GM23338 (cell line): ENCODE measurements at regions not wholly inside any gene's neighbourhood (a gene's known extent, or its start where the extent isn't known, plus 50 kb on each side); places are given as distances from the start of the nearest gene placed in this dataset.

Experiments used
- ATAC-seq: fragments of 200-7000 bp; cut with Tn5 transposase; 3 replicates; pipeline ENCODE4 v1.9.1; 2020
- DNase-seq: peaks from one replicate; pipeline ENCODE4 v3.0.0-alpha.2; 2015; ENCODE audit warnings: low spot score
- H2AFZ ChIP-seq: fragments of 200-600 bp; sonication (generic); 2 replicates; pipeline ENCODE4 v1.8.0; 2016; ENCODE audit warnings: antibody characterized with exemption, mild to moderate bottlenecking, moderate library complexity
- H3F3A ChIP-seq: fragments of 200-600 bp; sonication (generic); replicated peaks from 2 replicates; pipeline ENCODE4 v1.8.0; 2017; ENCODE audit warnings: antibody characterized with exemption, mixed run types, low read depth
- H3K27ac ChIP-seq: fragments of 200-600 bp; sonication (generic); 2 replicates; pipeline ENCODE4 v1.6.1; 2016; ENCODE audit warnings: low read depth
- H3K27me3 ChIP-seq: fragments of 200-600 bp; sonication (generic); 2 replicates; pipeline ENCODE4 v1.8.0; 2016; ENCODE audit warnings: mild to moderate bottlenecking, mixed run types, moderate library complexity; ENCODE audit not compliant: insufficient read depth
- H3K36me3 ChIP-seq: fragments of 200-600 bp; sonication (generic); 2 replicates; pipeline ENCODE4 v1.8.0; 2016; ENCODE audit warnings: mild to moderate bottlenecking; ENCODE audit not compliant: insufficient read depth
- H3K4me1 ChIP-seq: fragments of 200-600 bp; sonication (generic); 2 replicates; pipeline ENCODE4 v1.8.0; 2016; ENCODE audit warnings: mild to moderate bottlenecking, moderate library complexity; ENCODE audit not compliant: insufficient read depth
- H3K4me2 ChIP-seq: fragments of 200-600 bp; sonication (generic); 2 replicates; pipeline ENCODE4 v1.7.1; 2017; ENCODE audit warnings: mixed run types
- H3K4me3 ChIP-seq: fragments of 200-600 bp; sonication (generic); 2 replicates; pipeline ENCODE4 v1.6.1; 2016; ENCODE audit warnings: mixed run types
- H3K79me2 ChIP-seq: fragments of 200-600 bp; sonication (generic); replicated peaks from 2 replicates; pipeline ENCODE4 v1.8.0; 2017; ENCODE audit warnings: mild to moderate bottlenecking; ENCODE audit not compliant: insufficient read depth
- H3K9me2 ChIP-seq: fragments of 200-600 bp; sonication (generic); 2 replicates; pipeline ENCODE4 v1.8.0; 2017; ENCODE audit not compliant: insufficient read depth
- H4K20me1 ChIP-seq: fragments of 200-600 bp; sonication (generic); replicated peaks from 2 replicates; pipeline ENCODE4 v1.8.0; 2017; ENCODE audit warnings: mild to moderate bottlenecking; ENCODE audit not compliant: insufficient read depth
- H3K27ac Mint-ChIP-seq: 2 replicates; pipeline ENCODE4 v1.8.0; 2020; ENCODE audit warnings: inconsistent platforms, mild to moderate bottlenecking, moderate library complexity, mixed read lengths
- H3K27me3 Mint-ChIP-seq: 3 replicates; pipeline ENCODE4 v1.8.0; 2022; ENCODE audit warnings: low read depth, mild to moderate bottlenecking, moderate library complexity, mixed read lengths, inconsistent platforms; ENCODE audit not compliant: insufficient read depth, poor library complexity
- H3K36me3 Mint-ChIP-seq: 3 replicates; pipeline ENCODE4 v1.8.0; 2021; ENCODE audit warnings: low read depth, mild to moderate bottlenecking, inconsistent platforms, moderate library complexity, mixed read lengths
- H3K4me1 Mint-ChIP-seq: 3 replicates; pipeline ENCODE4 v1.8.0; 2020; ENCODE audit warnings: mild to moderate bottlenecking, inconsistent platforms, mixed read lengths
- H3K4me3 Mint-ChIP-seq: 3 replicates; pipeline ENCODE4 v1.8.0; 2021; ENCODE audit warnings: moderate library complexity, mild to moderate bottlenecking, inconsistent platforms, mixed read lengths
- H3K9me3 Mint-ChIP-seq: 3 replicates; pipeline ENCODE4 v1.8.0; 2020; ENCODE audit warnings: moderate library complexity, mild to moderate bottlenecking, inconsistent platforms, mixed read lengths
- CREB1 ChIP-seq: fragments of 250-450 bp; sonication (Bioruptor Pico); IDR thresholded peaks from 2 replicates; pipeline ENCODE4 v1.5.0; 2020; ENCODE audit warnings: low read depth, mild to moderate bottlenecking, moderate library complexity
- CTCF ChIP-seq, 2 experiments: fragments of 200-600 bp in 1 of 2; sonication (generic) in 1 of 2; conservative IDR thresholded peaks; 2 replicates each; pipeline versions ENCODE4 v1.5.1 to v1.6.1; 2016 to 2017; ENCODE audit warnings: antibody characterized with exemption in 2 of 2, low read depth in 2 of 2, mild to moderate bottlenecking in 2 of 2, moderate library complexity in 1 of 2
- EZH2 ChIP-seq: fragments of 200-600 bp; sonication (generic); IDR thresholded peaks from one replicate; pipeline ENCODE4 v1.8.0; 2017; ENCODE audit warnings: antibody characterized with exemption, mild to moderate bottlenecking, low read depth; ENCODE audit not compliant: unreplicated experiment
- JUNB ChIP-seq: IDR thresholded peaks from one replicate; pipeline ENCODE4 v1.6.1; 2016; ENCODE audit warnings: antibody characterized with exemption; ENCODE audit not compliant: unreplicated experiment
- POLR2AphosphoS5 ChIP-seq: IDR thresholded peaks from 2 replicates; pipeline ENCODE4 v1.6.1; 2016; ENCODE audit warnings: antibody characterized with exemption, low read depth
- STAT1 ChIP-seq: IDR thresholded peaks from one replicate; pipeline ENCODE4 v1.6.1; 2016; ENCODE audit warnings: antibody characterized with exemption; ENCODE audit not compliant: unreplicated experiment
- ZNF331 ChIP-seq: fragments of 250-450 bp; sonication (Bioruptor Pico); IDR thresholded peaks from 2 replicates; pipeline ENCODE4 v1.5.0; 2020; ENCODE audit warnings: low read depth, mild to moderate bottlenecking, moderate library complexity

GRCh38 chr7:35463176-35463700 lies 209.3 kb upstream of the TBX20 start:
- no peak for DNase-seq
- H3K4me1 Mint-ChIP-seq, result peaks cover 6% of the 10 kb centered on the region; the same call in 2 of the 3 replicates
- no peak overlapping the region for H3K27ac Mint-ChIP-seq
- no peak overlapping the region for H3K27ac ChIP-seq
- H3K9me3 Mint-ChIP-seq, result peaks cover 6% of the 10 kb centered on the region
- H4K20me1 ChIP-seq, result no peaks in the 10 kb centered on the region
- no peaks in the 10 kb centered on the region for H3K79me2 ChIP-seq
- no peaks in the 10 kb centered on the region for H3K4me1 ChIP-seq
- H3K4me3 ChIP-seq, result no peak overlapping the region
- no peak overlapping the region for H3K4me3 Mint-ChIP-seq
- TF ChIP-seq ZNF331 (CRISPR knock-in tag) (no peak), POLR2AphosphoS5 (no peak)
- H3K36me3 ChIP-seq, result no peaks in the 10 kb centered on the region
- no peaks in the 10 kb centered on the region for H3F3A ChIP-seq
- H3K27me3 Mint-ChIP-seq, result peaks cover 13% of the 10 kb centered on the region
- no peak overlapping the region for H3K4me2 ChIP-seq
- ATAC-seq, result no peak
- H2AFZ ChIP-seq, result no peak overlapping the region
- H3K27me3 ChIP-seq, result no peaks in the 10 kb centered on the region
- H3K9me2 ChIP-seq, result peaks cover 15% of the 10 kb centered on the region; the same call in 1 of the 2 replicates
- H3K36me3 Mint-ChIP-seq, result peaks cover 5% of the 10 kb centered on the region; the same call in 1 of the 3 replicates

GRCh38 chr7:35454575-35455385 lies 200.9 kb upstream of the TBX20 start:
- Histone ChIP-seq H3F3A (no peaks in the 10 kb centered on the region), H2AFZ (peak overlapping the region; percentile 99)

GRCh38 chr7:35450456-35451214 lies 196.7 kb upstream of the TBX20 start:
- ATAC-seq, result no peak
- H3K9me2 ChIP-seq, result no peaks in the 10 kb centered on the region
- no peak overlapping the region for H3K4me3 ChIP-seq
- peaks cover 16% of the 10 kb centered on the region for H3K27me3 Mint-ChIP-seq
- no peaks in the 10 kb centered on the region for H3F3A ChIP-seq
- peaks cover 29% of the 10 kb centered on the region for H3K27me3 ChIP-seq
- H3K27ac Mint-ChIP-seq, result no peak overlapping the region
- H3K27ac ChIP-seq, result no peak overlapping the region
- no peaks in the 10 kb centered on the region for H4K20me1 ChIP-seq
- no peak overlapping the region for H2AFZ ChIP-seq
- no peaks in the 10 kb centered on the region for H3K79me2 ChIP-seq
- H3K4me2 ChIP-seq, result no peak overlapping the region
- peaks cover 2% of the 10 kb centered on the region; the same call in 2 of the 3 replicates for H3K4me1 Mint-ChIP-seq
- no peak for DNase-seq
- no peaks in the 10 kb centered on the region for H3K36me3 ChIP-seq
- H3K36me3 Mint-ChIP-seq, result no peaks in the 10 kb centered on the region
- no peak overlapping the region for H3K4me3 Mint-ChIP-seq
- peaks cover 11% of the 10 kb centered on the region for H3K4me1 ChIP-seq
- H3K9me3 Mint-ChIP-seq, result no peaks in the 10 kb centered on the region
- TF ChIP-seq STAT1 (no peak), JUNB (no peak), CTCF (conservative IDR thresholded peaks at IDR 0.05; ENCODE audit: low read depth in 2 of 2) (no peak), EZH2 (no peak)

More at GRCh38 chr7:35454575-35455385, 200.9 kb upstream of the TBX20 start:
- peaks cover 3% of the 10 kb centered on the region; the same call in 1 of the 2 replicates for H3K9me2 ChIP-seq
- peak overlapping the region; percentile 77 for H3K4me3 Mint-ChIP-seq
- H3K27me3 ChIP-seq, result peaks cover 38% of the 10 kb centered on the region
- H3K36me3 Mint-ChIP-seq, result peaks cover 5% of the 10 kb centered on the region; the same call in 2 of the 3 replicates
- H3K4me1 ChIP-seq, result peaks cover 11% of the 10 kb centered on the region
- peak; percentile 95 for ATAC-seq
- no peaks in the 10 kb centered on the region for H3K36me3 ChIP-seq
- peaks cover 20% of the 10 kb centered on the region for H3K27me3 Mint-ChIP-seq
- no peaks in the 10 kb centered on the region for H3K79me2 ChIP-seq
- H3K27ac Mint-ChIP-seq, result no peak overlapping the region
- H3K9me3 Mint-ChIP-seq, result peaks cover 23% of the 10 kb centered on the region
- H3K4me3 ChIP-seq, result peak overlapping the region; percentile 66
- no peaks in the 10 kb centered on the region for H4K20me1 ChIP-seq
- H3K4me2 ChIP-seq, result peak overlapping the region; percentile 89
- TF ChIP-seq CREB1 (CRISPR knock-in tag) (no peak), EZH2 (peak; percentile 30)
- peaks cover 2% of the 10 kb centered on the region; the same call in 2 of the 3 replicates for H3K4me1 Mint-ChIP-seq
- H3K27ac ChIP-seq, result no peak overlapping the region
- peak; percentile 57 for DNase-seq
